Putamen (tissue), 1 donor: ENCODE measurements at regions not wholly inside any gene's neighbourhood (a gene's known extent, or its start where the extent isn't known, plus 50 kb on each side); places are given as distances from the start of the nearest gene placed in this dataset.
"Not testable (repeated sequence)": the region's sequence is repeated elsewhere in the genome, so short reads cannot be mapped to it uniquely, and the experiment has no call there.

Experiments used
- DNase-seq: peaks from one replicate; pipeline ENCODE4 v3.0.0-alpha.2; 2016; ENCODE audit warnings: low spot score

DNA sequence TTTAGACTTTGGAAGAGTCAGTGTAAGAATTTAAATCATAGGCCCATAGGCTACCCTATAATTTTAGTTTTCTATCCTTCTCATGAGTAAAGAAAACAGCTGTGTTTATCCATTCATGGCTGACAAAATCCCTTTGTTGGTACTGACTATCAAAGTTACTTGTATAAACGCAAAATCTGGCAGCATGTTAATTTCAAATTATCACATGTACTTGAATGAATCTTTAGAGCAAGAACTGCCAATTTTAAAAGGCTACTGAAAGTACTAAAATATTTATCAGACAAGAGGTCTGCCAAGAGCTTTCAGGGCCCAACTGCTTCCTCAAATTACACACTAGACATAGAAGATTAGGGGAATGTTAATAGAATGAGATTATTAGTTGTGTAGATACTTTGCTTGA lies 66.6 kb downstream of the MYL12B start:
- no peak for DNase-seq

DNA sequence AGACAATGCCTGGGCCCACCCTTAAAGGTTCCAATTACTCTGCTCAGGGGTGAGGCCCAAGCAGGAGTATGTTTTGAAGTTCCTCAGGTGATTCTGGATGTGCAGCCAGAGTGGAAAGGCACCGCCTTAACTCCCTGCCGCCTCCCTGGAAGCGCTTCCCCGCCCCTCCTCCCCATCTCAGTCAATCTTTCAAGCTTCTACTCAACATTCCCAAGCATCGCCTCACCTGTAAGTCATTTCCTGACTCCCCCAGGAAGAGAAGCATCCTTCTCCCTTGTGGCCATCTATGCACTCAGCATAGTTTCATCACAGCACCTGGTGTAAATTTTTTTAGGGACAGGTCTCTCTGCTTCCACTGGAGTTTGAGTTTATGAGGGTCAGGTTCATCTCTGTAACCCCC lies 67.5 kb downstream of the MYL12B start:
- DNase-seq, result no peak

DNA sequence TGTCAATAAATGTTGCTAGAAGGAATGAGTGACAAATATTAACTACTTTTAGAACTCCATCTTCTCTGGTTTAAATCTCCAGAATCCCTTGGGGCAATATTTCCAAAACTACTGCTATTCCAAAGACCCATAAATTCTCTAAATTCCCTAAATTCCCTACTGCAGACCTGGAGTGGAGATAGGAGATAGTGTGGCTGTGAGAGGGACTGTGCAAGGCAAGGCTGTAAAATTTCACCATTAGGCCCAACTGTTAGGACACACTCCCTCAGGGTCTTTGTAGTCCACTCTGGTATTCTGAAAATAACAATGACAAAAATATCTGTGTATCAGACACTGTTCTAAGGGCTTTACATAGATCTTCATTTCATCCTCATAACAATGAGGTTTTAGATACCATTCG lies 67.9 kb downstream of the MYL12B start:
- DNase-seq, result no peak

DNA sequence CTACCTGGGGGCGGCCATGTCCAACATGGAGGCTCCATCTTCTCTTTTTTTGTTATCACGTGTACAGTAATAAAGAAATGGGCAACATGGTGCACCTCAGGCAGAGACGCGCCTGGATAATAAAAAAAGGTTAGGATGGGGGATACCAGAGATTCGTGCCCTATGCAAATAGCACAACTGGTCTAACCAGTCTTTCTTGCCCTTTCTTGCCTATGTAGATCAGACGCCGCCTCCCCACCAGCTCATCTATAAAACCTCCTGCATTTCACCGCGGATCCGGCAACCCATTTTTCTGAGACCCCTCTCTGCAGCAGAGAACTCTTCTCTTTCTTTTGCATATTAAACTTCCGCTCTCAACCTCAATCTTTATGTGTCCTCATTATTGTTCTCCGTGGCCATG lies 68.7 kb downstream of the MYL12B start:
- DNase-seq, result no peak

DNA sequence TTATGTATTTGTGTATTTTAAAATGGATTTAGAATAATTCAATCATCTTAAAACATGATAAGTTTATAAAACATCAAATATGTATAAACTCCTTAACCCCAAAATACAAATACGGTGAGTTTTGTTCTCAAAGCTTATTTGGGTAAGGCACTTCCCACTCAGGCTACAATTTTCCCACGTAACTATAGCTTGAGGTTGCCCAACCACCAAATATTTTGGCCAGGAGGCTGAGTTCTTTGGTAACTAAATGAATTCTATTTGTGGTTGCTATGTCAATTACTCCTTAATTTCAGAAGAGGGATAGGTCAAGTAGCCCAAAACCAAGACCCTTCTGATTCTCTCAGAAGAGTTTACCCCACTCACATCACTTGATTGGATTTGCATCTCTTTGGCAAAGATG lies 70.4 kb downstream of the MYL12B start:
- DNase-seq, result no peak

DNA sequence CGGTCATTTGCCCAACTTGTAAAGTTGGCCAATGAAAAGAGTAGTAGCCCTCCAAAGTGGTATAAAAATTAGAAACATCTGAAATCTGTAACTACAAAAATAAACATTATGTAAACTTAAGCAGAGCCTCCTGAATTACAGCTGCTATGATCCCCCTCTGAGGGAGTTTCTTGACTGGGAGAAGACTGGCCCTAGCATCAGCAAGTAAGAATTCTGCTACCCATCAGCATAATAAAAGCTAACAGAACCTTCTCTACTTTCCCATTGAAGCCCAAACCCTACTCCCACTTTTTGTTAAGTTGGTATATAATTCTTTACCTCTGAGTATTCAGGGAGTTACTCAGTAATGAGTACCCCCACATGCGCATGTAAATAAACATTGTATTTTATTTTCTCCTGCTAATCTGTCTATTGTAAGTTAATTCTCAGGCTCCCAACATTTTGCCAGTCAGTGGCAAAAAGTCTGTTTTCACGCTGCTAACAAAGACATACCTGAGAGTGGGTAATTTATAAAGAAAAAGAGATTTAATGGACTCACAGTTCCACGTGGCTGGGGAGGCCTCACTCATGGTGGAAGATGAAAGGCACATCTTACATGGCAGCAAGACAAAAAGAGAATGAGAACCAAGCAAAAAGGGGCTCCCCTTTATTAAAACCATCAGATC lies 71.3 kb downstream of the MYL12B start:
- no peak for DNase-seq

DNA sequence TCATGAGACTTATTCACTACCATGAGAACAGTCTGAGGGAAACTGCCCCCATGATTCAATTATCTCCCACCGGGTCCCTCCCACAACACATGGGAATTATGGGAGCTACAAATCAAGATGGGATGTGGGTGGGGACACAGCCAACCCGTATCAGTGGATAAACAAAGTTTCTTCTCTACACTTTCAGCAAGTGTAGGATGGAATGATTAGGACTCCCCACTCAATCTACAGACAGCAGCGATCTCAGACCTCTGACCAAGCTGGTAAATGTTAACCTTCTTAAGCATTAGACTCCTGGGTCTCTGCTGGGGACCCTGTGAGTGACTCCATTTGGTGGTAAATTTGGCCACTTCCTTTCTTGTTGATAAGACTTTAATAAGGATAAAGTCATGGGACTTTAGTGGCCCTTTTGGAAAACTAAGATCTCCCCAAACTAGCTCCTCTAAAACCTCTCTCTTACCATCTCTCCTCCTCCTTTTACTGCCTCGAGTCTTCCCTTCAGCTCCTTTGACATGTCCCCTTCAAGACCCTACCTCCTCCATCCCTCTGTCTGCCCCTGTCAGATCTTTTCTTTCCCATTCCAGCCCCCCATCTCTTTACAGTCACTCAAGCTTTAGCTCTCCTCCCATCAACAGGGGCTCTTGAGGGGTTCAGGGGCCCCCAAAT lies 71.9 kb downstream of the MYL12B start:
- DNase-seq, result no peak

DNA sequence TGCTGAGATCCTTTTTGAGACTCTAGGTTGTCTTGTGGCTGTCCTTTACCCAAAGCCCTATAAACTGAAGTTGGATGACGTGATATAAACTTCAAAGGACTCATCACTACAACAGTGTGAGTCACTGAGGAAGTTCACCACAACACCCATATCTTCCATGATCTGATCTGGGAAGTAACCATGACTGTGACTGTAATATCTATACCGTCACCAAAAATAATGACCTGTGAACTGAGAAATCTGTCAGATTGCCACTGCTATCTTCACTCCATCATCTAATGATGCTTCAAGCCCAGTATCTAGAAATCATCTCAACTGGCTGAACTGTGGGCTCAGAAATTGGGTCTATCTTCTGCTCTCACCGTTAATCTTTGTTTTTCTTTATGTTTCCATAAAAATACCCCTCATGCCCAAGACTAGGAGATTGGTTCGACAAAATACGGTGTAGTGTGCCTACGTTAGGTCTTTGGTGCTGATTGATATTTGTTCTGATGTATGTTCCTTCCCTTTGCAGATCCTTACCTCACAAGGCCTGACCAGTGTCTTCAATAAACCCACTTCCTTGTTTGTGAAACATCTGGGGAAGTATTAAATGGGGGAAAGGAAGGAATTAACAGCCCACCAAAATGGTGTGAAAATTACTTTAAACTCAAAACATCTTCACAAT lies 78.2 kb downstream of the MYL12B start:
- DNase-seq, result no peak

DNA sequence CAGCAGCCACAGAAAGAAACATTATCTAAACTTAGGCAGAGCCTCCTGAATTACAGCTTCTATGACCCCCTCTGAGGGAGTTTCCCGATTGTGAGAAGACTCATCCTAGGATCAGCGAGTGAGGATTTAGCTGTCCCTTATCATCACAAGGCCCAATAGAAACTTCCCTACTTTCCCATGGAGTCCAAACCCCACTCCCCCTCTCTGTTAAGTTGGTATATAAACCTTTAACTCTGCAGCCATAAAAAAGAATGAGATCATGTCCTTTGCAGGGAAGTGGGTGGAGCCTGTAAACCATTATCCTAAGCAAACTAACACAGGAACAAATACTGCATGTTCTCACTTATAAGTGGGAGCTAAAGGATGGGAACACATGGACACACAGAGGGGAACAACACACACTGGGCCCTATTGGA lies 78.8 kb downstream of the MYL12B start:
- no peak for DNase-seq

DNA sequence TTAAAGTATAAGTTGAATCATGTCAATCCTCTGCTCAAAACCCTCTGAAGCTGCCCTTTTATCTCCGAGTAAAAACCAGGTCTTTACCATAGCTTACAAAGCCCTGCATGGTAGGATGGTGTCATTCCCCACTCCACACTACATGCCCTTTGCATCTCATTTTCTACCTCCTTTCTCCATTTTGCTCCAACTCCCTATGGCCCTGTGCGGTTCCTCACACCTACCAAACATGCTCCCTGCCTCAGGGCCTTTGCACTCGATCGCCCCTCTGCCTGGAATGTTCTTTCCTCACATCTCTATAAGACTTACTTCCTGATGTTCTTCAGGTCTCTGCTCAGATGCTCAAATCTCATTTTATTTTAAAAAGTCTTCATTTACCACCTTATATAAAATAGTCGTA lies 80.7 kb downstream of the MYL12B start:
- no peak for DNase-seq

DNA sequence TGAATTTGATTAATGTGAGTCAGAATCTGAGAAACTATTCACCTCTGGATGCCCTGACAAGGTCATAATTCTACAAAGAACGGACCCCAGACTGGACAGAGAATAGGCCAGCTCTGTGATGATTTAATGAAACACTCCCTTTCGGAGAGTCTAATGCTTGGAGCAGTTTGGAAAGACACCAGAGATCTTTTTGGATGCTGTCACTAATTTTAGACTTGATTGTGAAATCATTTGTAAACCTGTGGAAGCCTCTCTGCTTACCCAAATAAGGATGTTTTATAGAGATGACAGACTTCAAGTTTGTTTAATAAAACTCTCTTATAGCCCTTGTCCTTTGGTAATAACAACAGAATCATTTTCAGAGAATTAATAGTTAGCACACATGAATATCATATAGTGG lies 83.5 kb downstream of the MYL12B start:
- no peak for DNase-seq

DNA sequence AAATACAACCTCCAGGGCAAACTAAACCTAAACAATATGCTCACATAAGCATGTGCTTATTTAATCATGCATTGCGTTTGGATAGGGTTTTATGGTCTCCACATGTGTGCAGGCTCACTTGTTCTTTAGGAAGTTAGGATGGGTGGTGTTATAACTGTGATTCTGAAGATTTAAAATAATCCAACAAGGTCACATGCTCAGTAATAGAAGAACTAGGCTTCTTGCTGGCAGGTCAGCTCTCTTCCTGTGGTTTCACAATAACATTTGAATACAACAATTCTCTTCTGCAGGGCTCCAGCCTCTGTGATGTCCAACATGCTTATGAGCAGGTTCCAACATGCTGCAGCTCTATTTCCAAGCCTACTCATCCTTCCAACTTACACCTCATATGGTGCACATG lies 84.0 kb downstream of the MYL12B start:
- no peak for DNase-seq

DNA sequence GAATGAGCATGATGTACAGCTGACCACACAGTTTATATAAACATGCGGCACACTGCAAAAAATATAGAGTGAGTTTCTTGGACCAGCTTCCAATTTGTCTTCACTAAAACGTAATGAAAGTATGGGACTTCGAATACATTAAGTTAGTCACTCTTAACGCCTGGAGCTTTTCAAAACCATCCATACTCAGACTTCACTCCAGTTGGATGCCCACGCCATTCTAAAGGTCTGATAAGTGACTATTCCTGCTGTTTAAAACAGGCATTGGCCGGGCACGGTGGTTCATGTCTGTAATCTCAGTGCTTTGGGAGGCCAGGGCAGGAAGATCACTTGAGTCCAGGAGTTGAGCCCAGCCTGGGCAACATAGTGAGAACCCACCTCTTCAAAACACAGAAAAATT lies 84.6 kb downstream of the MYL12B start:
- no peak for DNase-seq

DNA sequence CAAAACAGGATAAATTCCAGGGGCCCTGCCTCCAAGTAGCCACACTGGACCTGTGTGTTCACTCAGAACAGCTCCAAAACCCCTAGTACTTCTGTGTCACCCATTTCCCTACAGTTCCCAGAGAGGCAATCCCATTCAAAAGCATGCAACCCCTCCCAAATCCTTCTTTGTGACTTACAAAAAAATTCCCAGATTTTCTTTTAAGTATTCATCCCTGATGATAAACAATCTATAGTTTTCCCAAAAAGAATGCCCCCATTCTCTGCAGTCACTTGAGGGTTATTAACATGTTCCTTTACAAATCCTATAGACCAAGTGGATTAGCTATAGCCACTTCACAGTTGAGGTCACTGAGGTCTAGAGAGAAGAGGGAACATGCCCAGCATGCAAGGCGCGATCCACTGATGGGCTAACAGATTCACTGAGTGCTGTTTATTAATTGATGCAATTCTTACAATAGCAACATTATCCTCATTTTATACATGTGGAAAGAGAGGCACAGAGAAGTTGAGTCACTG lies 85.4 kb downstream of the MYL12B start:
- DNase-seq, result no peak

DNA sequence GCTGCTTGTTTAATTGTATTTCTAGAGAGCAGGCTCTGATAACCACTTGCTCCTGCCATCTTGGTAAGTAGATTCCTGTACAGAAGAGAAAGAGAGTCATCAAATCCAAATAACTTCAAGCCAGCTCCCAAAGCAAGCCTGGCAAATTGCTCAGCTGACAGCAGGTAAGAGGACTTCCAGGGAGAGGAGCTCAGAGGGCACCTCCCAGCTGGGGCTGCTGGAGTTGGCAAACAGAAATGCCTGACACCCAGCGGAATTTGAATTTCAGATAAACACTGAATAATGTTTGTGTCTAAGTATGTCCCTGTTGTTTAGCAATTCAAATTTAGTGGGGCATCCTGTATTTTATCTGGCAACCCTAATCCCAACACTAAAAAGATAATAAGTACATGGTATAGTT lies 86.2 kb downstream of the MYL12B start:
- DNase-seq, result no peak

DNA sequence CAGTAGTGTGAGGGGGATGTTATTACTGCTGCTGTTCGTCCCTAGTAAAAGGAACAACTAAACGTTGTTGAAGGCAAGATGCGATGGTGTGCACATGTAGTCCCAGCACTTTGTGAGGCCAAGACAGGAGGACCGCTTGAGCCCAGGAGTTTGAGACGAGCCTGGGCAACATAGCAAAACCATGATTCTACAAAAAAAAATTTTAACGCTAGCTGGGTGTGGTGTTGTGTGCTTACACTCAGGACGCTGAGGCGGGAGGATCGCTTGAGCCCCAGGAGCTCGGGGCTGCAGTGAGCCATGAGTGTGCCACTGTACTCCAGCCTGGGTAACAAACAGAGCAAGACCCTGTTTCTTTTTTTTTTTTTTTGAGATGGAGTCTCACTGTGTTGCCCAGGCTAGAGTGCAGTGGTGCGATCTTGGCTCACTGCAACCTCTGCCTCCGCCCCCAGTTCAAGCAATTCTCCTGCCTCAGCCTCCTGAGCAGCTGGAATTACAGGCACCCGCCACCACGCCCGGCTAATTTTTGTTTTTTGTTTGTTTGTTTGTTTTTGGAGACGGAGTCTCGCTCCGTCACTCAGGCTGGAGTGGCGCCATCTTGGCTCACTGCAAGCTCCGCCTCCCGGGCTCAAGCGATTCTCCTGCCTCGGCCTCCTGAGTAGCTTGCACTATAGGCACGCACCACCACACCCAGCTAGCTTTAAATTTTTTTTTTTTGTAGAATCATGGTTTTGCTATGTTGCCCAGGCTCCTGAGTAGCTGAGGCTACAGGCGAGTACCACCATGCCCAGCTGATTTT lies 87.3 kb downstream of the MYL12B start:
- not testable (repeated sequence) for DNase-seq

DNA sequence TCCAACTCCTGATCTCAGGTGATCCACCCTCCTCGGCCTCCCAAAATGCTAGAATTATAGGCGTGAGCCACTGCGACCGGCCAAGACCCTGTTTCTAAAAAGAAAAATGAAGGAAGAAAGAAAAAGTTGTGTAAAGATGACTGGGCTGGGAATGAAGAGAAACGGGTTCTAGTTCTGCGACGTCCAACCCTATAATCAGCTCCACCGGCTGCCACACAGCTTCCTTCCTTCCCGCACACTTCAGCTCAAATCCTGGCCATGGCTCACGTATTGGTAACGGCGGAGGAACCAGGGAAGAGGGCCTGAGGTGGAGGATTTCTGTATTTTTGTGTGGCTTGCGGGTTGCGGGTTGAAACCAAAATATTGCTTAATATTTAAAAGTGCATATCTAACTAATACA lies 88.1 kb downstream of the MYL12B start:
- no peak for DNase-seq

DNA sequence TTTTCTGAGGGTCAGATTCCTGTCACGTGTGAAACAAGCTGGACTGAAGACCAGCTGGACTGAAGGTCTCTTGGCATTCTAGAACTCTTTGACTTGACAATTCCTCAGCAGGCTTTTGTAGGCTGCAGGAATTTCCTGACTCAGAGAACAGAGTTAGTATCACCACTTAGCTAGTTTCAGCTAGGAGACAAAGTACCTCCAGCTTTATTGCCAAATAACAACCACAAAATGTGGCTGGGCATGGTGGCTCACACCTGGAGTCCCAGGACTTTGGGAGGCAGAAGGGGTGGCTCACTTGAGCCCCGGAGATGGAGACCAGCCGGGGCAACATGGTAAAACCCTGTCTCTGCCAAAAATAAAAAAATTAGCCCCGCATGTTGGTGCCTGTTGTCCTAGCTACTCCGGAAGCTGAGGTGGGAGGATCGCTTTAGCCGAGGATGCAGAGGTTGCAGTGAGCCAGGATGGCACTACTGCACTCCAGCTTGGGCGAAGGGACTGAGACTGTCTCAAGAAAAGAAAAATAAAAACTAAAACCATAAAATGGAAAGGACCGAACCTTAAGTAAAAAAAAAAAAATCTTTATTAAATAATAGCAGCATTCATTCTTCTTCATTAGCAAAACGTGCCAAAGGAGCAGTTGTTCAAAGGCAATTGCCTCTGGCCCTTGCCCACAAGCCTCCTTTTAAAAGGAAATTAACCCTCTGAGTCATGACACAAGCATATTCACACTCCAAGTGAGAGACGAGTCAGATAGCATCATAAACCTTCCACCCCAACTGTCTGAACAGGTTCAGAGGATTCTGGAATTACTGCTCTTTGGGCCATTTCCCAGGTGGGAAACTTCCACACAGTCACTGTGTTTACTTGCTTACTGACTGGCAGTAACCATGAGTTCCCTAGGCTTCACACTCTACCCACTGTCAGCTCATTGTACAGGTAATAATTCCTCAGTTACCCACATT lies 88.9 kb downstream of the MYL12B start:
- no peak for DNase-seq

DNA sequence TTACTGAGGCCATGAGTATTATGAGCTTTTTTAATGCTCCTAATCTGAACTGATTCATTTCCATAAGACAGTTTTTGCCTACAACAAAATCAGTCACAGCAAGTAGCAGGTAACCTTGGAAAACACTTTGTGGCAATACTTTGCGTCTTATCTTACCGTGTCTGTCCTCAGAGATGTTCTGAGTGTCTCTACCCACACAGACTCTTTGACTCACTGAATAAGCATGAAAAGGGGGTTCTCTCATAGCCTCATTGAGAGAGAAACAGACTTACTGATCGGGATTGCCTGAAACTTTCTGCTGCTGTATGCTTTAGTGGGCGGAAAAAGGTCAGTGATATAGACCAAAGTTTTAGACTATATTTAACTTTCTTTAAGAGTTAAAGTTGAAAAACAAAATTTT lies 92.6 kb downstream of the MYL12B start:
- DNase-seq, result no peak

DNA sequence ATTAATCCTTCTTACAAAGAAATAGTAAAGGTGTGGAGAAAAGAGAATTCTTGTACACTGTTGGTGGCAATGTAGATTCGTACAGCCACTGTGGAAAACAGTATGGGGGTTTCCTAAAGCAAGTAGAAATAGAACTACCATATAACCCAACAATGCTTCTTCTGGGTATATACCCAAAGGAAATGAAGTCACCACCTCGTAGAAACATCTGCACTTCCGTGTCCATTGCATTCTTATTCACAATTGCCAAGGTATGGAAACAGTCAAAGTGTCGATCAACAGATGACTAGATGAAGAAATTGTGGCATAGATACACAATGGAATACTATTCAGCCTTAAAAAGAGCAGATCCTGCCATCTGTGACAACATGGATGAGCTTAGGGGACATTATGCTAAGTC lies 93.4 kb upstream of the TGIF1 start:
- no peak for DNase-seq

DNA sequence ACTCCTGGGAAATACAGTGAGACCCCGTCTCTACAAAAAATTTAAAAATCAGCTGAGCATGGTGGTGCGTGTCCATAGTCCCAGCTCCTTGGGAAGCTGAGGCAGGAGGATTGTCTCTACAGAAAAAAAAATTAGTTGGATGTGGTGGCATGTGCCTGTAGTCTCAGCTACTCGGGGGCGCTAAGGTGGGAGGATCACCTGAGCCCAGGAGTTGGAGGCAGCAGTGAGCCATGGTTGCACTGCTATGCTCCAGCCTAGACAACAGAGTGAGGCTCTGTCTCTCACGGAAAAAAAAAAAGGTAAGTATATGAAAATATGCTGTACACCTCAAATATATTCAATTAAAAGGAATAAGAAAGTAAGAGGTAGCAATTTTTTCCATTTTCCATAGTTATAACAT lies 92.5 kb upstream of the TGIF1 start:
- no peak for DNase-seq
